ENCODE measurements at regions not wholly inside any gene's neighbourhood (a gene's known extent, or its start where the extent isn't known, plus 50 kb on each side); places are given as distances from the start of the nearest gene placed in this dataset.

DNA sequence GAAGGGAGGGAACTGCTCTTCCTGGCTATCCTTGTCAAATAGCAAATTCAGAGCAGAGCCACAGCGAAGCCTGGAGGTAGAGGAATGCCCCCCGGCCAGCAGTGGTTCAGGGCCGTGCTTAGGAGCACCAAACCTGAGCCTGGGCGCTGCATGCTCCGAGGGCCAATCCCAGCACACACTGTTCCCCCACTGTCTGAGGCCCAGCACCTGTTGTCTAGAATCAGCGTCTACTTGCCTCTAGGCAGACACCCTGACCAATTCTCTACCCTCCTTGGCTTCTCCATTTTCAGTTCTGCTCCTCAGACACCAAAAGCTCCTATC, 177.6 kb upstream of the PKDCC start:
- DNase-seq, result no peak

DNA sequence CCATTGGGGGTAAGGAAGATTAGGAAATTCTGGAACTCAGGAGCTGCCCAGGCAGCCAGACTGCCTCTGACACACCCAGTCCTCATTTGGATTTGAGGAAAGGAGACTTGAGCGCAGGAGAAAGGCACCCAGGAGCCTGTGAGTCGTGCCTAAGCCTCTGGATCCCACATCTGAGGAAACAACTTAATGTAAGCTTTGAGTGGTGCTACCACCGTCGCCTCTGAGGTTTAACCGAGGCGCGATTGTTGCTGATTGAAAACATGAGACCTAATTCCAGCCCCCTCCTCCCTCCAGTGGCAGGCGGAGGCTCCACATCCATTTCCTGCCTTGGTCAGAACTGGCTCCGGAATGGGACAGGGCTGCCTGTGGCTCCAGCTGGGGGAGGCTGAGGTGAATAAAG, 176.7 kb upstream of the PKDCC start:
- DNase-seq, result no peak

DNA sequence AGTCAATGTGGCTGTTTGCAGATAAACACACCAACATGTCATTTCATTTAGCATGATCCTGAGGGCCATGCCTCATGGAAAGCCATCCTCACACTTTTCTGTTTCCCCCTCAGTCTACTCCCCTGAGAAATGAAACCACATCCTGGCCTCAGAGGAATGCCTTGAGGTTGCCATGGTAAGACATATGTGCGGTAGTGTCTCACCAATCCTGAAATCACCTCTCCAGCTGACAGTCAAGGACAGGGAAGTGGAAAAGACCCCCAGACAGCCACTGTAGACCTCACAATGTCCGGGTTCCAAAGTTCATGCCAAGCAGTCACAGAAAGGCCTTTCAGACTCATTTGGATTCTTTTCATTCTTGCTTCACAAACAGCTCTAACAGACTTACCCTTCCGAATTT, 175.2 kb upstream of the PKDCC start:
- DNase-seq, result no peak

DNA sequence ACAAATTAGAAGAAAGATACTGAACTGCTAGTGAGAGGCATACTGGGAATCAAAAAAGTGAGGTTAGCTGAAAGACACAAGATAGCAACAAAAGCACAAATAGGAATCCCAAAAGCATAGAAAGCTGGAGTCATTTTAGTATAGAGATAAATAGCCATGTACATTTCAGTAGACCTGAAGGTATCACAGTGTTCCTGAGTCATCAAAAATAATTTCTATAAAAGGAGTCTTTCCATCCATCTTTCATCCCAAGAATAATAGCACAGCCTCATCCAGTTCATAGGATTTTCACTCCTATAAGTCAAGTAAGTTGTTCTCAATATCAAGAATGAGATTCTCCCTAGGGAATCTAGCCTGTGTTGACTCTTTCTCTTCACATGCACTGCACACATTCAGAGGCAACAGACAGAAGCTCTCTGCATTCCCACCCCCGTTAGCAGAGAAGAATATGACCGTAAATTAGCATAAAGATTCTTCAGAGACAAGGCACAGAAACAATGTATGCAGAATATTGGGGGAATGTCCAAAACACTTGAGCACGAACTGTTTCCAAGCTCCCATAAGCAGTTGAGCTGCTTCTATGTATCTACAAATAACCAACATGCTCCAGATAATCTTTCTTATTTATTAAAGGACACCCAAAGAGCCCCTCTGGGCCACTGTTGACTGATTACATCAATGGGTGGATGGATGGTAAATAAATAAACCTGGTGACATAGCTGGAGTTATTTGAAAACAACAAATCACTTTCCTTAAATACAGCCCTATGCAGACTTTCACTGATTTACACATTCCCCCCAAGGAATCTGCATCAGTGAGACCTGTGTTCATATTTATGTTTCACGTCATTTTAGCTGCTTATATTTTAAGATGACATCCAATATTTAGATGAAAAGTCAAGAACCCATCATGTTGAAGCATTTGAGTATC, 174.5 kb upstream of the PKDCC start:
- no peak for DNase-seq

DNA sequence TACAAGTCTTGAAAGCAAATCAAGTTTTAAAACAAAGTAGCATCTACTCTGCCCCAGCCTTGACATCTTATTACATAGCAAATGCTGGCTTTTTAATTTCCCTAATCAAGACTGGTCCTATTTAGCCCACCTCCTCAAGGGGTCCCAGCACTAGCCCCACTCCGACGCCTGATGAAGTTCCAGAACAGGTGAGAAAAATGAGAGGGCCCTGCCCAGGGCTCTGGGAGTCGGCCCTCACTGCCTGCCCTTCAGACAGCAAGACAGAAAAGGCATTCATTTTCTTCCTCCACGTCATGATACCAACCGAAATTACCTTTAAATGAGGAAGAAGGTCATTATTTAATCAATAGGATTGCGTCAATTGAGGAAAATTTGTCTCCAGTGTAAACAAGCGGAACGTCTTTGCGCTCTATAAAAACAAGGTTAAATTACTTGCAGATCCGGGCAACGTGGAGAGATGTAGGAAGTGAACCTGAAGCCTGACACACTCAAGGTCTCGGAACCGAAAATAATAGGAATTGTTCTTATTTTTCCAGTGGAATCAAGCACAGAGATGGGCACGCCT, 170.6 kb upstream of the PKDCC start:
- DNase-seq, result no peak

DNA sequence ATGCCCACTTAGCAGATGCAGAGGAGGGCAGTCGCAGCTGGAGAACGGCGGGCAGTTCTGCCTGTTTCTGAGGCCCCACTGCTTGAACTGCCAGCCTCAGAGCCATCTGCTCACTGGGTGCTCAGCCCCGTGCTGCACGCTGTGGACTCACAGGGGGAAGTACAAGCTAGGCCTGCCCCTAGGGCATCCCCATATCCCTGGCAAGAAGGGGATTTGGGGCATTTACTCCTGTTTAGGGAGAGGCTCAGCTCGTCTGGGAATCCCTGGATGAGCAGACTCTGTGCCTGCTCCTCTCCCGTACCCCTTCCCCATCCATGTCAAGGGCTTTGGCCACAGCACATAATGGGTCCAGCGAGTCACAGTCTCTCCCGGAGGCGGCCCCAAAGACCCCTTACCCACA, 169.8 kb upstream of the PKDCC start:
- DNase-seq, result no peak

DNA sequence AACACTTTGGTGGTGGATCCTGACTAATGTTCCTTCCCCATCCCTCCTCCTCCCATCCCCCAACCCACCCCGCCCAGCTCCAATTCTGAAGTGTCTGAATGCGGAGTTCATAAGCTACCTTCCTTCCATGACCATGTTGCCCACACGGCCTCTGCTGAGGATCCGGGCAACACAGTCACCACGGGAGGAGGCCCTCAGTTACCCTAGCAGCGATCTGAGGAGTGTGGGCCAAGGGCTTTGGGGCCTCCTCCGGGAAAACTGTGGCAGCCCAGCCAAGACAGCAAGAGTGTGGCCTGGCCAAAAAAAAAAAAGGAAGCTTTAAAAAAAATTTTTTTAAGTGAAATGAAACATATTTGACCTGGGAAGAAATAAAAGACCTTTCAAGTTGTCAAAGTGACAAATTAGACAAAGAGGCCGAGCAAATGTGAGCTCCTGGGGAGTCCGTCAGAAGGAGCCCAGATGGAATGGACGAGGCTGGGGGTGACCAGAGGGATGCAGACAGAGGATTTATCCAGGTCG, 169.0 kb upstream of the PKDCC start:
- DNase-seq, result no peak

DNA sequence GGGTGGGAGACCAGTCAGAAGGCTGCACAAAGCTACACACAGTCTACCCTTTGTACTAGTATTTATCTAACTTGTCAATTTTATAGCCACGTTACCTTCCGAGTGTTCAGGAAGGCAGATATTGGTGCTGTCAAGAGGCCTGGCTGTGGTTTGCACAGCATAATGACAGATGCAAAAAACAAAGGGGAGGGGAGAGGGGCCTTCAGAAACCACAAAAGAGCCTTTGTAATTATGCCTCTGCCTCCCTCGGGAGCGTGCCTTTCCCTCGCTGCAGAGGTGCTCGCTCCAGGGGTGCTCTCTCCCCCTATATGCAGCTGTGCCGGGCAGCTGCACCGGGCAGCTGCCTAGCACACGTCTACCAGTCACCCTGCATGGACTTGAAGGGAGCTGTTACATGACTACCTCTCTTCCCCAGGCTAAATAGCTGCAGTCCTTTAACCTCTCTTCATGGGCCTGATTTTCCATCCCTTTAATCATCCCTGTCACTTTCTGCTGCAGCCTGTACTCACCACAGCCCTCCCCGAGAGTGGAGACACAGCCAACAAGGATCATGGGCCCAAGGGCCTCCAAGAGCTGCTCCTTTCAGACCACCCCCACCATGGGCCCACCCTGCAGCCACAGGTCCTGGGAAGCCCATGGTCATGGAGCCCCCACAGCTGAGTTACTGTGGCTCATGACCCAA, 168.4 kb upstream of the PKDCC start:
- no peak for DNase-seq

DNA sequence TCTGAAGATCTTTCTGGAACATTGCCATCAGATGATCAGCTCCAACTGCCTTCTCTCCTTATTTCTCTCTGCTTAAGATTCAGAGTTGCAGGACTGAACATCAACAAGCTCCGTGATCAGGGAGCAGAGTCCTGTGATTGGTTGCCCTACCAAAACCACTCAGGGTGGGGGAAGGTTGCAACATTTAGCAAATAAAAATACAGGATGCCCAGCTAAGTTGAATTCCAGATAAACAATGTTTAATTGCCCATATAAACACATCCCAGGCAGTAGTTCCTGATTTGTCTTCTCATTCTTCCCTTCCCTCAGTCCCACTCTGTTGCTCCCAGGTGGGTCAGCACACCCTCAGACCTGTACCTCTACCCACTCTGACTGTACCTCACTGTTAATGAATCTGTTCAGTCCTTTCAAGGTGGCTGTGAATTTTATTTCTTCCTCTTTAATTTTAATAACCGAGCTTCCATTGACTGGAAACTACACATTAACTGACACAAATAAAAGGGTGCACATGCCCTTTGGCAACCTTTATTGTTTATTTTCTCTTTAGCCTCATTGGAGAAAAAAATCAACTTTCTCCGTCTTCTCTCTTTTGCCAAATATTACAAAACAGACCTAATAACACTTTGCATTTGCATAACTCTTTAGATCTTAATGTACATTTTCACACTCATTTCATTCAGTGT, 167.1 kb upstream of the PKDCC start:
- DNase-seq, result no peak

DNA sequence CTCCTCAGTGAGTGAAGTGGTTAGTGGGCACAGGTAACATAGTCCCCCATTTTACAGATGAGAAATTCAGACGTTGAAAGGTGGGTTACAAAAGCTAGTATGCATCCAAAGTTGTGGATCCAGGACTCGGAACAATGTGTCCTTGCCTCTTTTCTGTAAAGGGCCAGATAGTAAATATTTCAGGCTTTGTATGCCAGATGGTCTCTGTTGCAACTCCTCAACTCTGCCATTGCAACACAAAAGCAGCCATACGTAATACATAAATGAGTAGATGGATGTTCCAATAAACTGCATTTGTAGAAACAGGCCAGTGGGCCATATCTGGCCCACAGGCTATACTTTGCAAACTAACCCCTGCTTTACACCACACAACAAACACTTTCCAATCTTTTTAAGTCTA, 166.6 kb upstream of the PKDCC start:
- no peak for DNase-seq

DNA sequence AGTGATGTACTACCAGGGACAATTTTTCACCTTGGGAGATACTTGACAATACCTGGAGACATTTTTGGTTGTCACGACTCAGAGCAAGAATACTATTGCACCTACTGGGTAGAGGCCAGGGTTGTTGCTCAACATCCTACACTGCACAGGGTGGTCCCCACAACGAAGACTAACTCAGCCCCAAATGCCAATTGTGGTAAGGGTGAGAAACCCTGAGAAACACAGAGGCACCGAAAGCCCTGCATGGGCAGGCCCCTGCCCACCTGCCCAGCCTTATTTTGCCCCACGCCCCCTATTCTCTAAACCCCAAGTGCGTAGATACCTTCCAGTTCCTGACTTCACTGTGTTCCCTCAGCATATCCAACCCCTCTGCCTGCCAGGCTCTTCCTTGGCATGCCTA, 163.1 kb upstream of the PKDCC start:
- DNase-seq, result no peak

DNA sequence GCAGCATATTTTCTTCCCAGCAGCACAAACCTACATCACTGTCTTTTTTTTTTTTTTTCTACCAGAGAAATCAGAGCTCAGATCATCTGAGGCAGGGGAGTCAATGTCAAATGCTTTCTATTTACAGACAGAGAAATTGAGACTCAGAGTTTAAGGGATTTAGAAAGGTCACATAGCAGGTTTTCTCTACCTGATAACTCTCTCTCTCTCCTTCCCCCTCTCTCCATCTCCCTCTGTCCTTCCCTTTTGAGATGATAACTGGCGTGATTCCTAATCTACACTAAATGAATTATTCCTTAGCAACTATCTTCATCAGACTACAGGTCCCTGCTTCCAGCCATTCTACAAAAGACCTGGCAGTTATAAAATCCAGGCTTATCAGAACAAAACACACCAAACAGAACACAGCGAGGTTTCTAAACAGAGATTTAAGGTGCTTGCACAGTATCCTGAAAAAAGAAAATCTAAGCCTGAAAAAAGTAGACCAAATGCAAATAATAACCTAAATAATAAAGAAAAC, 161.6 kb upstream of the PKDCC start:
- no peak for DNase-seq

DNA sequence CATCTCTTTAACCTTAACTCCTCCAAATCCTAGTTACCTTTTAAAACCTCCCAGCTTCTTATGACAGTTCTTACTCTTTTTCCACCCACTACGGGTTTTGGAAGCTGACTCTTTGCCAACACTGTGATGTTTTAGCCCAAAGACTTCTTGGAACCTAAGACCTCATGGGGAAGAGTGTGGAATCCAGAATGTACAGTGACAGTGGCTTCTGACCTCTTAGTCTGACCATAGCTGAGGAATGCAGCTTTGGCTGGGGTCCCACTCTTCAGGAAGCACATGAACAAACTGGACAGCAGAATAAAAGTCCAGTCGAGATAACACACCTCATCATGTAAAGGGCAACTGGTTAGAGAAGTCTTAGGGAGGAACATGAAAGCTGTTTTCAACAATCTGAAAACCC, 161.1 kb upstream of the PKDCC start:
- no peak for DNase-seq

DNA sequence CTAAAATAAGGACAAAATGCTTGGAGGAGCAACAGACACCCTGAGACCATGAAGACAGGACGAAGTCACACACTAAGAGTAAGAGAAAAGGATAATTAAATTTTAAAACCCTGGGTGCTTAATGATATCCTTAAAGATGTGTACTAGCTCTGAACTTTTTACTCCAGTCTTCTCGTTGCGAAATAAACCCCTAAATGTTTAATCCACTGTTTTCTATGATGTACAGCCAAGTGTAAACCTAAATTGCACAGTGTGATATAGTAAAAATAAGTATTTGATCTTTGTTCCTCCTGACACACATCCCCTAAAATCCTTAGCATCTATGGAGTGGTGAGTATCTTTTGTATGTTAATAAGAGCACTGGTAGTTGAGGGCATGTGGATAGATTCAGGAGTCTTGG, 157.5 kb upstream of the PKDCC start:
- no peak for DNase-seq

DNA sequence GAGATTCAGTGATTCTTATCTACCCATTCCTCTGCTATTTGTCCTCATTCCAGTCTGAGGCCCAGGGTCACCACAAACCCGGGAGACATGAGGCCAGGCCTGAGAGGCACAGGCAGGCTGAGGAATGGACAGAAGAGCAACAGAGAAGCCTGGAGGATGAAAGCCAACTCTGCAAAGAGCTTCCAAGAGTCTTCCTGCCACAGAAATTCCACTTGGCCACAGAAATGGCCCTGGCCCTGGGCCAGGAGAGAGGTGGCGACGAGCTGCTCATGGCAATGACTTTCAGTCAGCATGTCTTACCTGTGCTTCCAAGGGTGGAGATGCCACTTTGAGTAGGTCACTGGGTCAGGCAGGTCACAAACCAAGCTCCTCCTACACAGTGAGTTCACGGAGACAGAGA, 155.3 kb upstream of the PKDCC start:
- DNase-seq, result no peak

DNA sequence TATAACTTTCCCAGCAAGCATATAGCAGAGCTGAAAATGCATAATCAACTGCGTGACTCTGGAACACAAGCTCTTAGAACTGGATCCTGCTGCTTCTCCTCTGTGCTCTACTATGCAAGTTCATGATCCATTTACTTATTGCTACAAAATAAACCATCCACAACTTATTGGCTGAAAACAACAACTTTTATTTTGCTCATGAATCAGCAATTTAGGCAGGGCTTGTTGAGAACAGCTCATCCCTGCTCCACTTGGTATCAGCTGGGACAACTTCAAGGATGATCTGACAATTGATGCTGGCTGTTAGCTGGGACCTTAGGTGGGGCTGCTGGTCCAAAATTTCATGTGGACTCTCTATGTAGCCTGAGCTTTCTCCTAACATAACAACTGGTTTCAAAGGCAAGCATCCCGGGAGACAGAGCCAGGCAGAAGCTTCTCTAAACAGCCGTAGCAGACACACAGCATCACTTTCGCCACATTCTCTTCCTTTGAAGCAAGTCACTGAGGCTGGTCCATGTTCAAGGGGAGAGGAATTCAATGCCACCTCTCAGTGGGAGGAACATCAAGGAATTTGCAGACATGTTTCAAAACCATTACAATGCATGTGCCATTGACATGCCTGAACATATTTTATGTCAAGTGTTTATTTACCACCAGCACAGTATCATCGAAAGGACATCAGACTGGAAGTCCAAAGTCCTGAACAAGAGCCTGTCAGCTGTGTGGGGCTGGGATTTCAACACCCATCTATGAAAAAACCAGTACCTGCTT, 153.1 kb upstream of the PKDCC start:
- DNase-seq, result no peak

DNA sequence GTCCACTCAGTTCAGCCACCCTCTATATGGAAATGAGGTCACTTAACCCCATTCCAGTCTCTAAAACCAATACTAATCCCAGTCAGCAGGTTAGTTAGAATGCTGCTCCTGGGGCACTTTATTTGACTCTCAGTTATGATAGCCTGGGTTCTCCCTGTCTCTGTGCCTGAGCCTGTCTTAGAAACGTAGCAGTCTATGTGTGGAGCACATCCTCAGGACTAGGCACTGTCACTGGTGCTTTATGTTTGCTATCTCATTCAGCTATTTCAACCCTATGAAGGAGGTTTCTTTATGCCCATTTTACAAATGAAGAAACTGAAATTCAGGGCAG, 152.5 kb upstream of the PKDCC start:
- DNase-seq, result no peak

DNA sequence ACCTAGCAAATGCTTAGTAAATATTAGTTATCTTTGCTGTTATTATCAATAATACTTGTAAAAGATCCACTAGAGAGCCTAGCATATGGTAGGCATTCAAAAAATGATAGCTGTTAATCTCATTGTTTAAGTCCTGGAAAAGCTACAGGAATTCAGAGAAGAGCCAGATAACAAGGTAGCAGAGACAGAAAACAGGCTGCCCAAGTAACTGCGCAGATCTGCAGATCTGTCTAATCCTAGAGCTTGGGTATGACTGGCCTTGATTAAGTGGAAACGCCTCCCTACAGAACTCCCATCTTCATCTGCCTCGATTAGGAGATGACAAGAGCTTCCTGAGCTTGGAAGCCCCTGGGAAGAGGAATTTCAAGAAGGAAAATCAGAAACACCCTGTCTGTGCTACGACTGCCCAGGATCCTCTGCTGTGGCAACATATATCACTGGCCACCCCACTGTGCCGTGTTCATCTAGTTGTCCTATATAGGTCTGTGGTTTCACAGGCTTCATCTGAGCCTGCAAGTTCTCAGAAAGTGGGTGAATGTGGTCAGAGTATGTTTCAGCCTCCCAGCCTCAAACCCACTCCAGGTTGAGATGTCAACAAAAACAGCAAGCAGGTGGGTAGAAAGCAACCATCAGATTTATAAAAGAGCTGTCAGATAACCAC, 151.5 kb upstream of the PKDCC start:
- DNase-seq, result peak; percentile 6

DNA sequence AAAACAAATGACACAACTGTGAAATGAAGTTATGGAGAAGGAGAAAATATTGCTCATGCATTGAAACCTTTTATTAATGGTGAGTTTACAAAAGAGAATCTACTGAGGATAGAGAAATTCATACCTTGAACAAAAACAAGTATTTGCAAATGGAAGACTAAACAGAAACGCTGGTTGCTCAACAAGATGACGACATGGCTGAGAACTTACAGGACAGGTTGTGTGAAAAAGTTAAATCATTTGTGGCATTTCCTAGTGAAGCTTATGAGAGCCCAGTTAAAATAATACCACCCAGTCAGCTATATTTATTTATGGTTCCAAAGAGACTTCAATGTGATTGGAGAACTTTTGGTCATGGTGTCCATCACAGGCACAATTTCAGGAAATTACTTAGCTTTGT, 148.6 kb upstream of the PKDCC start:
- DNase-seq, result no peak

DNA sequence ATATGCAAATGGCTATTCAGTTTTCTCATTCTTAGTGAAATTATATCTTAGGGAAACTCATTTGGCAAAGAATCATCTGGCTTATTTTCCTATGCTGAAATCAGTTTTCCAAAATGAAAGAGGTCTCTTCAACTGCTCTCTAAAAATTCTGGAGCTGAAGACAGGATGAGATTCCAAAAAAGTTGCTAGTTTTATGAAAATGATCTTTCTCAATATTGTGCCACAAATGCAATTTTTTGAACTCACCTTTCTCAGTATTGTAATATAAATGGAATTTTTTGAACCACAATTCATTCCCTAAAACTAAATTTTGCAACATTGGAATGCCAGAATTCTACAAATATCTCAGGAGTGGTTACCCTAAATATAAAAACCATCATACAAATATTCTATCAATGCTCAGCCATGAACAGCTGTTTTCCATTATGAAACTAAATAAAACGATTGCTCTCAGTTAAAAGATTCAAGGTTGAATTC, 147.7 kb upstream of the PKDCC start:
- DNase-seq, result no peak

DNA sequence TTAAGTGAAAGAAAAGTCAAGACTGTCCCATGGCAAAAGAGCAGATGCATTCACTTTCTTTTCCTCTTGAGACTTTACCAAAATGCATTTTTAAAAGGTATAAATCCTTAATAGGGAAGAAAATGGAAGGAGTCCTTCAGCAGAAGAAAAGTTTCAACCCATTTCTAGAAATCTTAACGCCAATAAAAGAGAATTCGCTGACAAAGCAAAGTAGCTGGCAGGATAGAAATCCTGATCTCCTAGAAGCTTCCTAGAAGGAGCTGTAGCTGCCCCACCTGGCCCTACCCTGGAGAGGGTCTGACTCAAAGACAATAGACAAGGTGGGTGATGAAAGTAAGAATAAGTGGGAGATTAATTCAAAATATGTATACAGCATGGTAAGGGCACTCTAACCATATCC, 144.9 kb upstream of the PKDCC start:
- DNase-seq, result no peak
